ENCODE measurements at regions not wholly inside any gene's neighbourhood (a gene's known extent, or its start where the extent isn't known, plus 50 kb on each side); places are given as distances from the start of the nearest gene placed in this dataset.

DNA sequence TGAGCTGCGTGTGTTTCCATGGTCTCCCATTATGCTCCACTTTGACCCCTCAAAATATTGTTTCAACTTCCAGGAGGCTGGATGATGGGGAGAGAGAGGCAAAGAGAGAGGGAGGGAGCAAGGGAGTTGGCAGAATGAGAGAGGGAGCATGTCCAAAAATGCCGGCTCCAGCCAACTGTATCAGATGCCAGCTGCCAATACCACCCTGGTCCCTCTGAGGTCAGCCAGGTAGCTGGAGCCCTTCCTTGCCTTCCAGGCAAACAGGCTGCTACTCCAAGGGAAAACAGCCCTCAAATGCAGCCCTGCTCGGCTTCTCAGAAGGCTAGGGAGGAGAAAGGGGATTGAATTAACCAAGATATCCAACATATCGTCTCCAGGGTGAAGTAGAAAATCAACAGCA lies 440.0 kb downstream of the TSHZ3 start:
- Histone ChIP-seq H3K36me3 (no peaks in the 10 kb centered on the region), H3K4me1 (no peaks in the 10 kb centered on the region), H3K4me3 (no peak overlapping the region), H3K27me3 (no peaks in the 10 kb centered on the region), H3K9me3 (no peaks in the 10 kb centered on the region), H3K27ac (no peak overlapping the region)
- no peak for TF ChIP-seq EP300 (IDR thresholded peaks at IDR 0.05)
- TF ChIP-seq, protein P1, sequence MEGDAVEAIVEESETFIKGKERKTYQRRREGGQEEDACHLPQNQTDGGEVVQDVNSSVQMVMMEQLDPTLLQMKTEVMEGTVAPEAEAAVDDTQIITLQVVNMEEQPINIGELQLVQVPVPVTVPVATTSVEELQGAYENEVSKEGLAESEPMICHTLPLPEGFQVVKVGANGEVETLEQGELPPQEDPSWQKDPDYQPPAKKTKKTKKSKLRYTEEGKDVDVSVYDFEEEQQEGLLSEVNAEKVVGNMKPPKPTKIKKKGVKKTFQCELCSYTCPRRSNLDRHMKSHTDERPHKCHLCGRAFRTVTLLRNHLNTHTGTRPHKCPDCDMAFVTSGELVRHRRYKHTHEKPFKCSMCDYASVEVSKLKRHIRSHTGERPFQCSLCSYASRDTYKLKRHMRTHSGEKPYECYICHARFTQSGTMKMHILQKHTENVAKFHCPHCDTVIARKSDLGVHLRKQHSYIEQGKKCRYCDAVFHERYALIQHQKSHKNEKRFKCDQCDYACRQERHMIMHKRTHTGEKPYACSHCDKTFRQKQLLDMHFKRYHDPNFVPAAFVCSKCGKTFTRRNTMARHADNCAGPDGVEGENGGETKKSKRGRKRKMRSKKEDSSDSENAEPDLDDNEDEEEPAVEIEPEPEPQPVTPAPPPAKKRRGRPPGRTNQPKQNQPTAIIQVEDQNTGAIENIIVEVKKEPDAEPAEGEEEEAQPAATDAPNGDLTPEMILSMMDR (IDR thresholded peaks at IDR 0.05): no peak
- TF ChIP-seq POLR2A (IDR thresholded peaks at IDR 0.05): no peak
- TF ChIP-seq POLR2AphosphoS5 (IDR thresholded peaks at IDR 0.05): no peak
- DNase-seq (no peak), ATAC-seq (ENCODE audit: low FRiP score in 2 of 2) (no peak)
- 87 to 91% methylated on average over 4 of the region's 4 CpGs for whole genome bisulfite sequencing, 2 donors

DNA sequence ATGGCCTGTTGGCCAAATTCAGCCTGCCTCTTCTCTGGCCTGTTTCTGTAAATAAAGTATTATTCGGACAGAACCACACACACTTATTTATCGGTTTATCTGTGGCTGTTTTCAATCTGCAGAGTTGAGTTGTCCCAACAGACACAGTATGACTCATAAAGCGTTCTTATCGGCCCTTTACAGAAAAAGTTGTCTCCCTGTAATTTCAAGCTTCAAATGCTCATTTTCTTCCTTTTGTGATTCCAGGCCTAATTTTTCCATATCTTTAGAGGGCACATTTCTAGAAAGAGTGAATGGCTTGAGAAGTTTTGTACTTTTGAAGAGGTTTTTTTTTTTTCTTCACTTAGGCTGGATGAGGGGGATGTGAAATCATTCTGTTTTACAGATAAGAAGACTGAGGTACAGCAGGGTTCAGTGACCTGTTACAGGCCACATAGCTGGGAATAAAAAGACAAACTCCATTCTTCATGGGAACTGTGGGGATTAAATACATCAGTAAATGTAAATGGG lies 440.9 kb downstream of the TSHZ3 start:
- WGBS, 2 donors: 88 to 93% methylated on average over 4 of the region's 4 CpGs
- no peaks in the 10 kb centered on the region for H3K9me3 ChIP-seq

DNA sequence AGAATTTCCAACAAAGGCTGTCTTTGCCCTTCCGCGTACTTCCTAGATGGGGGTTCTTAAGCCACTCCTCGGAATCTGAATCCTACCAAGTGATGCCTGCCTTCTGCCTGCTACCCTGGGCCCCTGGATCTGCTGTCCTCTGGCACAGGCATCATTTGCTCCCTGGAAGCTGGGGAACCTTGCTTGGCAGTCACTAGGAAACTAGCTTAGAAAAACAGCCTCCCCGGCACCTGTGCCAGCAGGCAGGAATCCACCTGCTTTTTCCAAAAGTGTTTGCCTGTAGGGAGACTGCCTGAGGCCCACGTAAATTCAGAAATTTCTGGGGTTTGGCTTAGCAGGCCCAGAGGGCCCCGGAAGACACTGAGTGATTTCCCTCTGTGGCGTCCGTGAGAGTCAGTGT lies 442.4 kb downstream of the TSHZ3 start:
- ATAC-seq (ENCODE audit: low FRiP score in 2 of 2) (no peak), DNase-seq (no peak)

More for the DNA sequence above, 440.9 kb downstream of the TSHZ3 start:
- H3K4me1 ChIP-seq: no peaks in the 10 kb centered on the region
- H3K36me3 ChIP-seq: no peaks in the 10 kb centered on the region
- no peaks in the 10 kb centered on the region for H3K27me3 ChIP-seq
- TF ChIP-seq, protein P1 (IDR thresholded peaks at IDR 0.05): no peak
- TF ChIP-seq EP300 (IDR thresholded peaks at IDR 0.05) (no peak), POLR2AphosphoS5 (IDR thresholded peaks at IDR 0.05) (no peak), POLR2A (IDR thresholded peaks at IDR 0.05) (no peak)
- ATAC-seq (ENCODE audit: low FRiP score in 2 of 2) (no peak), DNase-seq (no peak)
- H3K4me3 ChIP-seq: no peak overlapping the region
- no peak overlapping the region for H3K27ac ChIP-seq

DNA sequence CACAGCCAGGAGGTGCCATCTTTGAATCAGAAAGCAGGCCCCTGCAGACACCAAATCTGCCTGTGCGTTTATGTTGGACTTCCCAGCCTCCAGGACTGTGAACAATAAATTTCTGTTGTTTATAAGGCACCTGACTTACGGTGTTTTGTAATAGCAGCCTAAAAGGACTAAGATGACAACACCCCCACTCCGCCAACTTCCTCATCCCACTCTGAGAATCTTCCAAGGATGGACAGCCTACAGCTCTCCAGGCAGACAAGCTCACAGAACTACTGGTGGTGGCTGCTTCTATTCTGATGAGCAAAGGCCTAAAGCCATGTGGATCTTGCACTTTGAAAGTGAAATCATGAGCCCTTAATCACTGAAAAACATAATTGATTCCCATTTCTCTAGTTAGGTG lies 449.2 kb downstream of the TSHZ3 start:
- ATAC-seq (ENCODE audit: low FRiP score in 2 of 2): no peak

More for the DNA sequence above, 442.4 kb downstream of the TSHZ3 start:
- WGBS, 2 donors: 93 to 97% methylated on average over 3 to 8 of the region's 8 CpGs
- Histone ChIP-seq H3K27ac (no peak overlapping the region), H3K9me3 (no peaks in the 10 kb centered on the region), H3K4me3 (no peak overlapping the region), H3K27me3 (no peaks in the 10 kb centered on the region), H3K36me3 (no peaks in the 10 kb centered on the region), H3K4me1 (no peaks in the 10 kb centered on the region)
- TF ChIP-seq POLR2A (IDR thresholded peaks at IDR 0.05): no peak
- TF ChIP-seq, protein P1 (IDR thresholded peaks at IDR 0.05): no peak
- no peak for TF ChIP-seq POLR2AphosphoS5 (IDR thresholded peaks at IDR 0.05)

More for the DNA sequence above, 449.2 kb downstream of the TSHZ3 start:
- Histone ChIP-seq H3K4me3 (no peak overlapping the region), H3K9me3 (no peaks in the 10 kb centered on the region), H3K27ac (no peak overlapping the region), H3K27me3 (no peaks in the 10 kb centered on the region), H3K4me1 (no peaks in the 10 kb centered on the region), H3K36me3 (no peaks in the 10 kb centered on the region)
- no peak for TF ChIP-seq POLR2A (IDR thresholded peaks at IDR 0.05)
- TF ChIP-seq POLR2AphosphoS5 (IDR thresholded peaks at IDR 0.05): no peak
- no peak for TF ChIP-seq EP300 (IDR thresholded peaks at IDR 0.05)
- TF ChIP-seq, protein P1 (IDR thresholded peaks at IDR 0.05): no peak
- DNase-seq: no peak
- WGBS, 2 donors: 89 to 90% methylated on average over 3 of the region's 3 CpGs
